Hepatocyte (in vitro differentiated cells): ENCODE measurements at regions not wholly inside any gene's neighbourhood (a gene's known extent, or its start where the extent isn't known, plus 50 kb on each side); places are given as distances from the start of the nearest gene placed in this dataset.

Source experiments
- EZH2 ChIP-seq: fragments of 200-600 bp; sonication (generic); IDR thresholded peaks from 2 replicates; pipeline ENCODE4 v1.6.1; 2016; ENCODE audit warnings: antibody characterized with exemption, mild to moderate bottlenecking, borderline replicate concordance
- TF ChIP-seq, protein P1 (sequence below): fragments of 200-600 bp; sonication (generic); IDR thresholded peaks from 2 replicates; pipeline ENCODE4 v1.5.1; 2016; ENCODE audit warnings: antibody characterized with exemption, mild to moderate bottlenecking; ENCODE audit not compliant: poor library complexity

DNA sequence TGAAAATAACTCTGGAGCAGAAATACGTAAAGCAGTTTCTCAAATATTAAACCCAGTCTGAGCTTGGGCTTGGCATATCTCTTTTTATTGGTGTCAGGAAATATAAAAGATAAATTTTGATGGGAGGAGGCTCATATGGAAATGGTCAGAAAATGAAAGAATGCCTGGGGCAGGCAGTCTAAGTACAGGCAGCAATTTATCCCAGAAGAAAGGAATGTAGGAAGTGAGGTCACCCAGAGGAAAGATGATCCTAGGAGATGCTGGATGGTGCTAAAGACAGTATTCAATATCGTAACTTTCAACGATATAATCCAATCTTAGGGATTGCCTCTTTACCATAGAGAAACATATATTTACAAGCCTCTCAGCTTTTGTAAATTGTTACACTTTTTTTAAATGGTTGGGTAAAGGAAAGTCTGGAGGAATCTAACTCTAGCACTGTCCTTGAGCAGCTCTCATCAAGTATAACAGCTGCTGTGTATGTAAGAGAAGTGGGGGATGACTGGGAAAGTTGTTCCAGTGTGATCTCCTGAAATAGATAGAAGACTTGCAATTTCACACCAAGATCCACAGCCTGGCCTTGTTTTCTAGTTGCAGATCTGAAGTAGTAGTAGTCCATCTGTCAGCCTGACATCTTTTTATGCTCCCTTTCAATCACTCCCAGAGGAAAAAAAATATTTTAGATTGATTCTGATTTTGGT is 256.9 kb upstream of the SASH1 start:
- TF ChIP-seq, protein P1, sequence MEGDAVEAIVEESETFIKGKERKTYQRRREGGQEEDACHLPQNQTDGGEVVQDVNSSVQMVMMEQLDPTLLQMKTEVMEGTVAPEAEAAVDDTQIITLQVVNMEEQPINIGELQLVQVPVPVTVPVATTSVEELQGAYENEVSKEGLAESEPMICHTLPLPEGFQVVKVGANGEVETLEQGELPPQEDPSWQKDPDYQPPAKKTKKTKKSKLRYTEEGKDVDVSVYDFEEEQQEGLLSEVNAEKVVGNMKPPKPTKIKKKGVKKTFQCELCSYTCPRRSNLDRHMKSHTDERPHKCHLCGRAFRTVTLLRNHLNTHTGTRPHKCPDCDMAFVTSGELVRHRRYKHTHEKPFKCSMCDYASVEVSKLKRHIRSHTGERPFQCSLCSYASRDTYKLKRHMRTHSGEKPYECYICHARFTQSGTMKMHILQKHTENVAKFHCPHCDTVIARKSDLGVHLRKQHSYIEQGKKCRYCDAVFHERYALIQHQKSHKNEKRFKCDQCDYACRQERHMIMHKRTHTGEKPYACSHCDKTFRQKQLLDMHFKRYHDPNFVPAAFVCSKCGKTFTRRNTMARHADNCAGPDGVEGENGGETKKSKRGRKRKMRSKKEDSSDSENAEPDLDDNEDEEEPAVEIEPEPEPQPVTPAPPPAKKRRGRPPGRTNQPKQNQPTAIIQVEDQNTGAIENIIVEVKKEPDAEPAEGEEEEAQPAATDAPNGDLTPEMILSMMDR = no peak
- no peak for TF ChIP-seq EZH2
